H4 (cell line): ENCODE measurements at regions not wholly inside any gene's neighbourhood (a gene's known extent, or its start where the extent isn't known, plus 50 kb on each side); places are given as distances from the start of the nearest gene placed in this dataset.

Experiments used
- DNase-seq: peaks from one replicate; pipeline ENCODE4 v3.0.0-alpha.2; 2015; ENCODE audit warnings: low spot score

- DNase-seq: no peak
Measured at GRCh38 chr21:31566064-31566463, 93.4 kb upstream of the SOD1 start.

- DNase-seq: no peak
Measured at GRCh38 chr21:31564439-31564838, 95.1 kb upstream of the SOD1 start.

- no peak for DNase-seq
Measured at GRCh38 chr21:31560479-31560878, 99.0 kb upstream of the SOD1 start.

- peak; percentile 94 for DNase-seq
Measured at GRCh38 chr21:31559368-31560119, 99.9 kb upstream of the SOD1 start.

DNA sequence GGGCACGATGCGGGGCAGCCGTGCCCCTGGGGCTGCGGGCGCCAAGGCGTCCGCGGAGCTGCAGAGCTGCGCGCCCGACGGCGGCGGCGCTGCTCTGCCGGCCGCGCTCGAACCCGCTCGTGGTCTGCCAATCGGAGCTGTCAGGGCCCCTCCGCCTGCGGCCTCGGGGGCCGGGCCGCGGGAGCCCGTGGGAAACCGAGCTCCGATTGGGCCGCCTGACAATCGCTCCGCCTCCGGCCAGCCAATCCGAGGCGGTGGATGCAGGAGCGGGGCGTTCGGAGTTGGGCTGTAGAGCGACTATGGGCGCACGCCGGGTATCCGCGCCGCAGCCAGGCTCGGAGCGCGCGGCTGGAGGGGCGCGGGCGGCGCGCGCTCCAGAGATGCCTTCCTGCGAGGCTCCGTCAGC, 100.5 kb upstream of the SOD1 start:
- peak; percentile 94 for DNase-seq

GRCh38 chr21:31558189-31558961, 101.1 kb upstream of the SOD1 start:
- no peak for DNase-seq

- no peak for DNase-seq
Measured at GRCh38 chr21:31557421-31558188, 101.9 kb upstream of the SOD1 start.

DNA sequence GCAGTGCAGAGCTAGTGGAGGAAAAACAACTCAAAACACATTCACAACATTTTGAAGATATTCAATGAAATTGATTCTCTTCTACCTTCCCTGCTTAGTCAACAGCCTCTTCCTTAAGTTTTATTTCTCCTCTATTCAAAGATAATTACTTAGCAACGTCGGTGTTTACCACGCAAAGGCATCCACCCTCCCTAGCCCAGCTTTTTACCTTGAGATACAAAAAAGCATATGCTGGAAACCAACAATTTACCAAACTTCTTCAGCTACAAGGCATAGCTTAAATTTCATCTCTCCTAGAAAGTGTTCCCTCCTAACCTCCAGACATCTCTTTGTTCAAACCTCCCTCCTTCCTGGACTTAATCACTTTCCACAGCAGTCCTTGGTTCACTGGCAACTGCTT, 102.8 kb upstream of the SOD1 start:
- no peak for DNase-seq

DNA sequence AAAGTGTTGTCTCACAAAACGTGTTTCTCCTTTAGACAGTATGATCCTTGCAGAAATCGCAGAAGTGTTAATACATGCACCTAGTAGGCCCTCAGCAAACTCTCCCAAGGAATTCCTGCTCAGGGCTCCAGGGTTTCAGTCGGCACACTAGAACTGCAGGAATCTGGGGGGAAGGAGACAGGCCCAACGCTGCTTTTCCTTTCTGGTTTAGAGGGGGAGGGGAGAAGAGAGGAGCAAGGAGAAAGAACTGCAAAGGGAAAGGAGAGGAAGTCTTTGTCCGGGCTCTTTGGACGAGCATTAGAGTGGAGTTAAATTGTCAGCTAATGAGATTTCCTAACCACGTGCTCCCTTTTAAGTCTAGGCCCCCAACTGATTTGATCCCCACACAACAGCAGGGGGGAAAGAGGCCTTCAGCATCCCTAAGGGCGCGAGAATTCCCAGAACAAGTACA, 103.7 kb upstream of the SOD1 start:
- no peak for DNase-seq

DNA sequence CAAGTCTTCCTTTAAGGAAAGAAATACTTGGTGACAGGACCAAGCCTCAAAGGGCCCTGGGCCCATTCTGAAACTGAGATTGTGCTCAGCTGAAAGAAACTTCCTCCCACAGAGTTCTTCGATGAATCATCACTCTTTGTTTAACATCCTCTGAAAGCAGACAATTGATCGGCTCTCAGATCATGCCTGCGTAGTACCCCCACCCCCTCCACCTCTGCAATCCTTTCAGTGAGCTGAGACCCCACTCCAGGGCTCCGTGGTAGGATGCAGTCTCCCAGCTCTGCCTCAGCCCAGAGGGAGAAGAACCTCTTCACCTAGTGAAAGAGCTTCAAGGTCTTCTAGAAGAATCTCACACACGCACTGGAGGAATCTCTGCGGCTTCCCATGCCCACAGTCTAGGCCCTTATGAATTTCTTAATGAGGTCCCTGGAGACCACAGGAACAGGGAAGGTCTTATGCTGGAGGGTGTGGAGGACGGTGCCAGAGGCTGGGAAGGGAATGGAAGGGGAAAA, 104.9 kb upstream of the SOD1 start:
- peak; percentile 85 for DNase-seq

GRCh38 chr21:31553926-31554325, 105.6 kb upstream of the SOD1 start:
- no peak for DNase-seq

DNA sequence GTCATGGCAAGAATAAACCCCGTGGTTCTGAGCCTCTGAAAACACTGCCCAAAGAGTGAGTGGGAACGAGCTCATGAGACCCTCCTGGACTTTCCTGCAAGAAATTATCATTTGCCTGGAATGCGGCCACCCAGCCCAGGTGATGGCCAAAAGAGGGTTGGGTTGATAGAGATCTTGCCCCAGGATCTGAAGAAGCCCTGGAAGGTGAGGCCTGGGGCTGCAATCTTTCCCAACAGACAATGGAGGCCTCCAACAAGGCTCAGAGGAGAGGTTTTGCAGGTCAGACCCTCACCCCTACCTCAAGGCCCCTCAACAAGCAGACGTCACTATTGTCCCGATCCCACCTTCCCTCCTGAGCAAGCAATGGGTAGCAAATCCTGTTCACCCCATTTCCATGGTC, 106.0 kb upstream of the SOD1 start:
- DNase-seq: no peak

DNA sequence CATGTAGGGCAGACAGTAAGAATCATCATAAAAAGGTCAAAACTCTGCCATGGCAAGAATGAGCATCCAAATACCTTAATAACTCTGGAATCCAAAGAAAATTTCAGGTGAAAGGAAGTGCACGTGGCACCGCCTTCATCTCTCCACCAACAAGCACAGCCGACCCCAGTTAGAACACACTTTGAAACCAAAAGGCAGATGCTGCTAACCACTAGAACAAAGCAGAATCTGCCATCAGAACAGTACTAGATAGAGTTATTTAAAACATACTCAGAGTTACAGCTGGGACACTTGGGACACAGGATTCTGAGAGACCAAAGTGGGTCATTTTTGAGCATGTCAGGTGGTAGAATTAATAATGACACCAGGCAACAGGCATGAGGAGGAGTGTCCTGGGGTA, 106.7 kb upstream of the SOD1 start:
- DNase-seq: no peak

DNA sequence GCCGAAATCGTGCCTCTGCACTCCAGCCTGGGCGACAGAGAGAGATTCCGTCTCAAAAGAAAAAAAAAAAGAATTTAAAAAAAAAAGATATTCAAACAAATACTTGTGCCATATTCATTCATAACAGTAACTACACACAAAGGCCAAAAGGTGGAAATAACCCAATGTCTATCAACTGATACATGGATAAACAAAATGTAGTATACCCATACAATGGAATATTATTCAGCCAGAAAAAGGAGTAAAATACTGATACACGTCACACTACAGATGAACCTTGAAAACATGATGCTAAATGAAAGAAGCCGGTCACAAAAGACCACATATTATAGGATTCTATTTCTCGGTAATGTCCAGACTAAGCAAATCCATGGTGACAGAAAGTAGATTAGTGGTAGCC, 109.4 kb upstream of the SOD1 start:
- no peak for DNase-seq

GRCh38 chr21:31548688-31549087, 110.8 kb upstream of the SOD1 start:
- no peak for DNase-seq

DNA sequence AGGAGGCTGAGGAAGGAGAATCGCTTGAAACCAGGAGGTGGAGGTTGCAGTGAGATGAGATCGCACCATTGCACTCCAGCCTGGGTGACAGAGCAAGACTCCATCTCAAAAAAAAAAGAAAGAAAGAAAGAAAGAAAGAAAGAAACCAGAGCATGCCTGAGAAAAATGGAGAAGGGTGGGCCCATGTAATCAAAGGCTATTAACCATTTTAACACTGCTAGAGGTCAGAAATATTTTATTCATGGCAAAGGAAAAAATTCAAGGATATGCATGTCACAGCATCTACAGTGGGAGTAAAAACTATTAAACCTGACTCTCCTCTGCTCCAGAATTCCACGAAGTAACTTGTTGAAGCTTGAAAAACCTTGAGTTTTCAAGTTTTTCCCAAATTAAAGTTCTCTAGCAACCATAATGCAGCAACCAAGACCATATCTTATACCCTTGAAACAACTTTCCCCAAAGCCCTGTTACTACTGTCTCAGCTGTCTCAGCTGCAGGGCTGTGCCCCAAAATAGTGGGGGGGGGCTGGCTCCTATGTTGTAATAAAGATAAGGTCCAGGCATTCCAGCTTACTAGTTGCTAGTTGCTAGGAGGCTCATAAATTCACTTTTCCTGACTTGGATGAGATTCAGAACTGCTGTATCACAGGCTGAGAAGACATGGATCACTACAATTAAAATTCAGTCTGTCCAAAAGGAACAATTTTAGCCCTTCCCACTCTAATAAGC, 112.9 kb upstream of the SOD1 start:
- DNase-seq: no peak

DNA sequence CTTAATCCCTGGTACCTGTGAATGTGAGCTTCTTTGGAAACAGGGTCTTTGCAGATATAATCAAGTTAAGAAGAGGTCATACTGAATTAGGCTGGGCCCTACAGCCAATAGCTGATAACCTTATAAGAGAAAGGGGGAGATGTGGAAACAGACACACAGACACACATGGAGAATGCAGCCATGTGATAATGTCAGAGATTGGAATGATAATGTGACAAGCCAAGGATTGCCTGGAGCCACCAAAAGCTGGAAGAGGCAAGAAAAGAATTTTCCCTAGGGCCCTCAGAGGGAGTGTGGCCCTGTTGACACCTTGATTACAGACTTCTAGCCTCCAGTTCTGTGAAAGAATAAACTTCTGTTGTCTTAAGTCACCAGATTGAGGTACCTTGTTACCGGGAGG, 114.5 kb upstream of the SOD1 start:
- no peak for DNase-seq

GRCh38 chr21:31543191-31543590, 116.3 kb upstream of the SOD1 start:
- peak; percentile 98 for DNase-seq

GRCh38 chr21:31538816-31539215, 120.7 kb upstream of the SOD1 start:
- no peak for DNase-seq

- no peak for DNase-seq
Measured at GRCh38 chr21:31537872-31538576, 121.5 kb upstream of the SOD1 start.

GRCh38 chr21:31536138-31536537, 123.4 kb upstream of the SOD1 start:
- DNase-seq: no peak
